Activated T-helper 2 cell treated with anti-CD3 and anti-CD28 coated beads, Interferon-gamma antibody, Interleukin-2, Interleukin-4, amounts not matched to agents 10 μg/mL and 5 μg/mL and 100 μg/mL, durations not matched to agents 14 hours and 24 hours and 36 hours (primary cell): ENCODE measurements at regions not wholly inside any gene's neighbourhood (a gene's known extent, or its start where the extent isn't known, plus 50 kb on each side); places are given as distances from the start of the nearest gene placed in this dataset.
"Not testable (repeated sequence)": the region's sequence is repeated elsewhere in the genome, so short reads cannot be mapped to it uniquely, and the experiment has no call there.

Source experiments
- DNase-seq: peaks from one replicate; pipeline ENCODE4 v3.0.0; 2021; ENCODE audit warnings: low spot score
- H3K27ac Mint-ChIP-seq: one replicate; pipeline ENCODE4 v1.8.0; 2021; ENCODE audit warnings: mixed read lengths
- H3K27me3 Mint-ChIP-seq: one replicate; pipeline ENCODE4 v1.8.0; 2021; ENCODE audit warnings: low read depth, mixed read lengths
- H3K36me3 Mint-ChIP-seq: one replicate; pipeline ENCODE4 v1.8.0; 2021; ENCODE audit warnings: low read depth, mixed read lengths
- H3K4me1 Mint-ChIP-seq: one replicate; pipeline ENCODE4 v1.8.0; 2021; ENCODE audit warnings: low read depth, mixed read lengths
- H3K4me3 Mint-ChIP-seq: one replicate; pipeline ENCODE4 v1.8.0; 2021; ENCODE audit warnings: low read depth, mild to moderate bottlenecking, moderate library complexity, mixed read lengths
- H3K9me3 Mint-ChIP-seq: one replicate; pipeline ENCODE4 v1.8.0; 2021; ENCODE audit warnings: mixed read lengths
- intact Hi-C: fragments of 100-400 bp; cut with micrococcal nuclease; formaldehyde crosslinking; loops from one replicate; pipeline ENCODE4 v1.15.1; 2023

DNA sequence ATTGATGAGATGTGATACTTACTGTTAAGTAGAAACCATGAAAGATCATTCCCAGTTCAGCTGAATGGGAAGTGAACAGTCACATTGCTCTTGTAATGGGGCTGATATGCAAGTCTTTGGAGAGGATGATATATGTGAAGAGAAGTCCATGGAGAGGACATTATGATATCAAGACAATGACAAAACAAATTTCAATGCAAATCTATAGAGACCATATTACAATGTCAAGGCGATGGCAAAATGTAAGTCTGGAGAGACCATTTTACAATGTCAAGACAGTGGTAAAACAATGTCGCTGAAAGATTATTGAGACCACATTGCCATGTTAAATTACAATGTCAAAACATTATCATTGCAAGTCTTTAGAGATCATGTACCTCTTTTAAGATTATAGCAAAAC, 277.1 kb upstream of the MEIS2 start:
- Mint-ChIP-seq H3K4me3 (no peak overlapping the region), H3K27me3 (no peaks in the 10 kb centered on the region), H3K36me3 (no peaks in the 10 kb centered on the region), H3K4me1 (no peaks in the 10 kb centered on the region), H3K27ac (no peak overlapping the region), H3K9me3 (peaks cover 48% of the 10 kb centered on the region)
- intact Hi-C loops: no loop called here
- no peak for DNase-seq

GRCh38 chr15:37394402-37395099, 294.2 kb upstream of the MEIS2 start:
- intact Hi-C loops: no loop called here

DNA sequence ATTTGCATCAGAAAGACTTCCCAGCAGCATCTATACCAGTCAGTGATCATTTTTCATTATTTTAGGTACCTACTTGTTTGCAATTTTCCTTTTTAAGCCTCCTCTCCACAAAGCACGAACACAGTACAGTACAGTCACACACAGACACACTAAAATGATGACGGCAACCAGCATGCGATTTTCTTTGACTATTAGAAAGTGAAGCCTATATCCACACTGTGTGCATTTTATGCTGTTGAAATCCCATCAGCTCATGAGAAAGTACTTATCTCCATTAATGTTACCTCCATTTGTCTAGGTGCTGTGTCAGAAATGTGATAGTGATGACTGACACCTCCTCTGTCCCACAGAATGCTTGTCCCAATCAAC, 294.7 kb upstream of the MEIS2 start:
- Mint-ChIP-seq H3K27me3 (no peaks in the 10 kb centered on the region), H3K4me3 (no peak overlapping the region), H3K27ac (no peak overlapping the region), H3K36me3 (no peaks in the 10 kb centered on the region), H3K4me1 (no peaks in the 10 kb centered on the region), H3K9me3 (peaks cover 52% of the 10 kb centered on the region)
- DNase-seq: no peak
- intact Hi-C loops: no loop called here

More at GRCh38 chr15:37394402-37395099, 294.2 kb upstream of the MEIS2 start:
- H3K36me3 Mint-ChIP-seq: no peaks in the 10 kb centered on the region
- H3K27me3 Mint-ChIP-seq: no peaks in the 10 kb centered on the region
- no peak overlapping the region for H3K4me3 Mint-ChIP-seq
- no peak for DNase-seq
- peaks cover 55% of the 10 kb centered on the region for H3K9me3 Mint-ChIP-seq
- no peaks in the 10 kb centered on the region for H3K4me1 Mint-ChIP-seq
- no peak overlapping the region for H3K27ac Mint-ChIP-seq

GRCh38 chr15:37397266-37398022, 297.1 kb upstream of the MEIS2 start:
- Mint-ChIP-seq H3K9me3 (peaks cover 40% of the 10 kb centered on the region), H3K36me3 (no peaks in the 10 kb centered on the region), H3K4me3 (no peak overlapping the region), H3K27ac (no peak overlapping the region), H3K4me1 (no peaks in the 10 kb centered on the region), H3K27me3 (no peaks in the 10 kb centered on the region)
- DNase-seq: no peak
- intact Hi-C loops: no loop called here

DNA sequence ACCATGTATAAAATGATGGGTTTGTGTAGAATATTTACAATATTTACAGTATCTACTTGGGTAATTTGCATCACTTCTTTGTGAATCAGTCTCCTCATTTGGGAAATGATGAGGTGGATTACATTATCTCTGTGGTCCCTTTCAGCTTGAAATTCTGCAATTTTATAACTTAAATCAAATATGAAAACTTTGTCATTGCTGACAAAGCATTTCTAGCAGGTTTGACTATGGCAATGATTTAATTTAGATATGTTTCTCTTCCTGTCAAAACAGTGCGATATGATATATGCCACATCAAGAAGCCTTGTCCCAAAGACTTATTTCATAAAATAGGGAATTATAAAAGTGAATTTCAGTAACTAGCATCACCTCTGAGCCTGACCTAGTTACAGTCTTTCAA, 315.8 kb upstream of the MEIS2 start:
- peaks cover 36% of the 10 kb centered on the region for H3K9me3 Mint-ChIP-seq
- DNase-seq: no peak
- no peaks in the 10 kb centered on the region for H3K27me3 Mint-ChIP-seq
- no peaks in the 10 kb centered on the region for H3K4me1 Mint-ChIP-seq
- H3K27ac Mint-ChIP-seq: no peak overlapping the region
- intact Hi-C loops: no loop called here
- H3K4me3 Mint-ChIP-seq: no peak overlapping the region
- H3K36me3 Mint-ChIP-seq: no peaks in the 10 kb centered on the region

GRCh38 chr15:37425541-37425940, 325.2 kb upstream of the MEIS2 start:
- Mint-ChIP-seq H3K27me3 (no peaks in the 10 kb centered on the region), H3K9me3 (peaks cover 10% of the 10 kb centered on the region), H3K36me3 (no peaks in the 10 kb centered on the region), H3K4me3 (no peak overlapping the region), H3K27ac (no peak overlapping the region), H3K4me1 (no peaks in the 10 kb centered on the region)
- no peak for DNase-seq
- intact Hi-C loops: no loop called here

GRCh38 chr15:37427393-37427792, 327.0 kb upstream of the MEIS2 start:
- H3K4me1 Mint-ChIP-seq, H3K27ac Mint-ChIP-seq, DNase-seq, H3K27me3 Mint-ChIP-seq, H3K36me3 Mint-ChIP-seq, H3K4me3 Mint-ChIP-seq, intact Hi-C loops, H3K9me3 Mint-ChIP-seq: not testable (repeated sequence)

- H3K9me3 Mint-ChIP-seq: peaks cover 21% of the 10 kb centered on the region
- H3K4me1 Mint-ChIP-seq: no peaks in the 10 kb centered on the region
- H3K4me3 Mint-ChIP-seq: no peak overlapping the region
- intact Hi-C loops: no loop called here
- H3K27ac Mint-ChIP-seq: no peak overlapping the region
- no peak for DNase-seq
- no peaks in the 10 kb centered on the region for H3K36me3 Mint-ChIP-seq
- no peaks in the 10 kb centered on the region for H3K27me3 Mint-ChIP-seq
These were observed 346.6 kb upstream of the MEIS2 start for GRCh38 chr15:37446921-37447320.

DNA sequence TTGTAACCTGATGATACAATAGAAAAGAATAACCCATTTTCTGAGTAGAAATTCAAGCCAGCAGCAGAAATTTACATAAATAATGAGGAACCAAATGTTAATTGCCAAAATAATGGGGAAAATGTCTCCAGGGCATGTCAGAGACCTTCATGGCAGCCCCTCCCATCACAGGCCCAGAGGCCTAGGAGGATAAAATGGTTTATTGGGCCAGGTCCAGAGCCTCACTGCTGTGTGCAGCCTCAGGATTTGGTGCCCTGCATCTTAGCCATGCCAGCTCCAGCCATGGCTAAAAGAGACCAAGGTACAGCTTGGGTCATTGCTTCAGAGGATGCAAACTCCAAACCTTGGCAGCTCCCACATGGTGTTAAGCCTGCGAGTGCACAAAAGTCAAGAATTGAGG, 352.1 kb upstream of the MEIS2 start:
- Mint-ChIP-seq H3K4me3 (no peak overlapping the region), H3K9me3 (peaks cover 19% of the 10 kb centered on the region), H3K36me3 (no peaks in the 10 kb centered on the region), H3K27ac (no peak overlapping the region), H3K4me1 (no peaks in the 10 kb centered on the region), H3K27me3 (no peaks in the 10 kb centered on the region)
- intact Hi-C loops: no loop called here
- DNase-seq: no peak

DNA sequence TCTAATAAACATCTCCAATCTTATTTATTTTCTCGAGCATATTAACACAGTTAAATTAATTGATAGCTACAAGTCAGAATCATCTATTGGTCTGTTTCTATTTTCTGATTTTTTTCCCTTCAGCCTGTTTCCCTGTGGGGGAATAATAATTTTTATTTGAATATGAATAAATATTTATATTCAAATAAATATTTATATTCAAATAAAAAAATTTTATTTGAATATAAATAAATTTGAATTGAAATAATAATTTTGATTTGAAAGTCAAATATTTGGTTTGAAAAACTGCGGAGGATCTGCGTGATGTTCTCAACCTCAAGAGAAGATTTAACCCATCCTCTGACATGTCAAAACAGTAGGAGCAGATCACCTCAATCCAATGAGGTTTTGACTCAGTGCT, 380.1 kb upstream of the MEIS2 start:
- intact Hi-C loops: no loop called here
- H3K27me3 Mint-ChIP-seq: no peaks in the 10 kb centered on the region

GRCh38 chr15:37481126-37481525, 380.8 kb upstream of the MEIS2 start:
- no peak overlapping the region for H3K4me3 Mint-ChIP-seq
- H3K4me1 Mint-ChIP-seq: no peaks in the 10 kb centered on the region
- H3K9me3 Mint-ChIP-seq: peaks cover 34% of the 10 kb centered on the region
- H3K36me3 Mint-ChIP-seq: no peaks in the 10 kb centered on the region
- no peak for DNase-seq
- H3K27ac Mint-ChIP-seq: no peak overlapping the region
- intact Hi-C loops: no loop called here
- H3K27me3 Mint-ChIP-seq: no peaks in the 10 kb centered on the region

More for the DNA sequence above, 380.1 kb upstream of the MEIS2 start:
- Mint-ChIP-seq H3K27ac (no peak overlapping the region), H3K36me3 (no peaks in the 10 kb centered on the region), H3K4me3 (no peak overlapping the region), H3K4me1 (no peaks in the 10 kb centered on the region), H3K9me3 (peaks cover 33% of the 10 kb centered on the region)
- DNase-seq: no peak

GRCh38 chr15:37483779-37484178, 383.4 kb upstream of the MEIS2 start:
- no peak overlapping the region for H3K27ac Mint-ChIP-seq
- no peak for DNase-seq
- no peaks in the 10 kb centered on the region for H3K27me3 Mint-ChIP-seq
- no peaks in the 10 kb centered on the region for H3K36me3 Mint-ChIP-seq
- peaks cover 34% of the 10 kb centered on the region for H3K9me3 Mint-ChIP-seq
- no peaks in the 10 kb centered on the region for H3K4me1 Mint-ChIP-seq
- no peak overlapping the region for H3K4me3 Mint-ChIP-seq
- intact Hi-C loops: no loop called here

DNA sequence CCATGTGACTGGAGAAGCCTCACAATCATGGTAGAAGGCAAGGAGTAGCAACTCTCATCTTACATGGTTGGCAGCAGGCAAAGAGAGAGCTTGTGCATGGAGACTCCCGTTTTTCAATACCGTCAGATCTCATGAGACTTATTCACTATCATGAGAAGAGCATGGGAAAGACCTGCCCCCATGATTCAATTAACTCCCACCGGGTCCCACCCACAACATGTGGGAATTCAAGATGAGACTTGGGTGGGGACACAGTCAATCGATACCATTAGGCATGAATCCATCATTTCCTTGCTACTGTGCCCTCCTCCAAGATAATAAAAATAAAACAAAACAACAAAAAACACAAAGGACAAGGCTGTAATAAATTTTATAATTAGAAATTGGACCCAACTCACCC, 384.7 kb upstream of the MEIS2 start:
- H3K27me3 Mint-ChIP-seq: no peaks in the 10 kb centered on the region
- H3K4me1 Mint-ChIP-seq: no peaks in the 10 kb centered on the region
- peaks cover 41% of the 10 kb centered on the region for H3K9me3 Mint-ChIP-seq
- H3K36me3 Mint-ChIP-seq: no peaks in the 10 kb centered on the region
- no peak for DNase-seq
- no peak overlapping the region for H3K4me3 Mint-ChIP-seq
- intact Hi-C loops: no loop called here
- no peak overlapping the region for H3K27ac Mint-ChIP-seq
